PC-3 (cell line): ENCODE measurements at regions not wholly inside any gene's neighbourhood (a gene's known extent, or its start where the extent isn't known, plus 50 kb on each side); places are given as distances from the start of the nearest gene placed in this dataset.

Experiments
- ATAC-seq: fragments of 200-7000 bp; cut with Tn5 transposase; 2 replicates; pipeline ENCODE4 v1.9.1; 2020; ENCODE audit warnings: mild to moderate bottlenecking, moderate library complexity
- BruUV-seq: library from RNA; stranded (reverse); fragments of 400-500 nt; replicated peaks from 2 replicates; lab custom pipeline; 2021; lab: Mats Ljungman, UMichigan
- CTCF ChIA-PET: fragments of 300-600 bp; sonication (Branson Sonifier 250); formaldehyde crosslinking; loops from one replicate; lab custom pipeline; 2022; ENCODE audit warnings: antibody characterized with exemption; lab: Charles Lee
- POLR2A ChIA-PET: fragments of 300-600 bp; sonication (Branson Sonifier 250); formaldehyde crosslinking; loops from one replicate; lab custom pipeline; 2022; ENCODE audit warnings: antibody characterized with exemption; ENCODE audit not compliant: unreplicated experiment; lab: Charles Lee
- DNase-seq: peaks from one replicate; pipeline ENCODE4 v3.0.0-alpha.2; 2015
- H2AFZ ChIP-seq: fragments of 300-600 bp; sonication (generic); 2 replicates; pipeline ENCODE4 v1.6.0; 2016; ENCODE audit warnings: antibody characterized with exemption, low read length
- H3F3A ChIP-seq: fragments of 300-600 bp; sonication (generic); one replicate; pipeline ENCODE4 v1.6.0; 2017; ENCODE audit warnings: antibody characterized with exemption, low read length, control low read depth, mild to moderate bottlenecking; ENCODE audit not compliant: unreplicated experiment
- H3K27ac ChIP-seq: fragments of 300-600 bp; sonication (generic); 2 replicates; pipeline ENCODE4 v1.5.1; 2016; ENCODE audit warnings: mild to moderate bottlenecking, low read length
- H3K27me3 ChIP-seq: fragments of 300-600 bp; sonication (generic); 2 replicates; pipeline ENCODE4 v1.6.1; 2016; ENCODE audit warnings: low read length, mixed read lengths
- H3K36me3 ChIP-seq: fragments of 300-600 bp; sonication (generic); 2 replicates; pipeline ENCODE4 v1.6.1; 2016; ENCODE audit warnings: low read depth, mixed run types, low read length, mixed read lengths
- H3K4me1 ChIP-seq: fragments of 300-600 bp; sonication (generic); 2 replicates; pipeline ENCODE4 v1.5.1; 2016; ENCODE audit warnings: low read length; ENCODE audit not compliant: insufficient read depth
- H3K4me2 ChIP-seq: fragments of 300-600 bp; sonication (generic); 2 replicates; pipeline ENCODE4 v1.6.0; 2016; ENCODE audit warnings: low read length
- H3K4me3 ChIP-seq: fragments of 300-600 bp; sonication (generic); 2 replicates; pipeline ENCODE4 v1.5.1; 2016; ENCODE audit warnings: mild to moderate bottlenecking, low read length, mixed read lengths
- H3K79me2 ChIP-seq: fragments of 300-600 bp; sonication (generic); 2 replicates; pipeline ENCODE4 v1.6.1; 2017; ENCODE audit warnings: low read length, mixed read lengths
- H3K9ac ChIP-seq: fragments of 300-600 bp; sonication (generic); 2 replicates; pipeline ENCODE4 v1.6.0; 2016; ENCODE audit warnings: mild to moderate bottlenecking, low read length
- H3K9me2 ChIP-seq: fragments of 300-600 bp; sonication (generic); replicated peaks from 2 replicates; pipeline ENCODE4 v1.6.1; 2016; ENCODE audit warnings: mixed run types, low read length, mixed read lengths
- H3K9me3 ChIP-seq: fragments of 300-600 bp; sonication (generic); 2 replicates; pipeline ENCODE4 v1.6.1; 2016; ENCODE audit warnings: low read length, mixed read lengths
- H4K20me1 ChIP-seq: fragments of 300-600 bp; sonication (generic); 2 replicates; pipeline ENCODE4 v1.6.1; 2016; ENCODE audit warnings: low read length, mixed read lengths
- CTCF ChIP-seq: fragments of 300-600 bp; sonication (generic); conservative IDR thresholded peaks from 2 replicates; pipeline ENCODE4 v1.5.1; 2017; ENCODE audit warnings: antibody characterized with exemption, low read depth, mild to moderate bottlenecking, low read length
- EZH2 ChIP-seq: fragments of 300-600 bp; sonication (generic); IDR thresholded peaks from one replicate; pipeline ENCODE4 v1.6.1; 2017; ENCODE audit warnings: antibody characterized with exemption, mild to moderate bottlenecking, low read length; ENCODE audit not compliant: unreplicated experiment
- EZH2phosphoT487 ChIP-seq: fragments of 300-600 bp; sonication (generic); IDR thresholded peaks from 2 replicates; pipeline ENCODE4 v1.6.1; 2018; ENCODE audit warnings: mild to moderate bottlenecking, antibody characterized with exemption, low read length, borderline replicate concordance
- intact Hi-C: fragments of 100-400 bp; cut with micrococcal nuclease; formaldehyde crosslinking; loops from 2 replicates; pipeline ENCODE4 v1.9.0; 2023

GRCh38 chr3:102686792-102687191 lies 252.0 kb downstream of the ZPLD1 start:
- ATAC-seq, result no peak
- POLR2A ChIA-PET, result no interaction called here
- CTCF ChIA-PET, result no interaction called here

GRCh38 chr3:102687851-102688555 lies 253.2 kb downstream of the ZPLD1 start:
- no TSS peak for BruUV-seq
- no peak overlapping the region for H3K4me3 ChIP-seq

More at GRCh38 chr3:102686792-102687191, 252.0 kb downstream of the ZPLD1 start:
- Histone ChIP-seq H3K4me3 (no peak overlapping the region), H3K36me3 (no peaks in the 10 kb centered on the region), H3K27ac (no peak overlapping the region), H3K9me3 (no peaks in the 10 kb centered on the region), H4K20me1 (no peaks in the 10 kb centered on the region), H3K9me2 (no peaks in the 10 kb centered on the region), H2AFZ (no peak overlapping the region), H3K4me2 (no peak overlapping the region), H3K27me3 (peaks cover 56% of the 10 kb centered on the region), H3K9ac (no peak overlapping the region), H3K4me1 (no peaks in the 10 kb centered on the region), H3K79me2 (no peaks in the 10 kb centered on the region), H3F3A (no peaks in the 10 kb centered on the region)
- TF ChIP-seq EZH2phosphoT487, result no peak
- TF ChIP-seq CTCF, result no peak
- TF ChIP-seq EZH2, result no peak
- intact Hi-C loops, result no loop called here
- no peak for DNase-seq
- BruUV-seq, result no TSS peak

More at GRCh38 chr3:102687851-102688555, 253.2 kb downstream of the ZPLD1 start:
- DNase-seq (no peak), ATAC-seq (no peak)
- no peaks in the 10 kb centered on the region for H3K9me3 ChIP-seq
- TF ChIP-seq CTCF (no peak), EZH2phosphoT487 (no peak), EZH2 (no peak)
- no peak overlapping the region for H3K9ac ChIP-seq
- POLR2A ChIA-PET, result no interaction called here
- H3K27me3 ChIP-seq, result peaks cover 50% of the 10 kb centered on the region
- intact Hi-C loops, result no loop called here
- H3K9me2 ChIP-seq, result no peaks in the 10 kb centered on the region
- CTCF ChIA-PET, result no interaction called here
- no peak overlapping the region for H3K4me2 ChIP-seq
- no peak overlapping the region for H3K27ac ChIP-seq
- no peaks in the 10 kb centered on the region for H3K36me3 ChIP-seq
- H3K4me1 ChIP-seq, result no peaks in the 10 kb centered on the region
- H4K20me1 ChIP-seq, result no peaks in the 10 kb centered on the region
- no peaks in the 10 kb centered on the region for H3F3A ChIP-seq
- no peaks in the 10 kb centered on the region for H3K79me2 ChIP-seq
- H2AFZ ChIP-seq, result no peak overlapping the region
